ENCODE measurements at regions not wholly inside any gene's neighbourhood (a gene's known extent, or its start where the extent isn't known, plus 50 kb on each side); places are given as distances from the start of the nearest gene placed in this dataset.

DNA sequence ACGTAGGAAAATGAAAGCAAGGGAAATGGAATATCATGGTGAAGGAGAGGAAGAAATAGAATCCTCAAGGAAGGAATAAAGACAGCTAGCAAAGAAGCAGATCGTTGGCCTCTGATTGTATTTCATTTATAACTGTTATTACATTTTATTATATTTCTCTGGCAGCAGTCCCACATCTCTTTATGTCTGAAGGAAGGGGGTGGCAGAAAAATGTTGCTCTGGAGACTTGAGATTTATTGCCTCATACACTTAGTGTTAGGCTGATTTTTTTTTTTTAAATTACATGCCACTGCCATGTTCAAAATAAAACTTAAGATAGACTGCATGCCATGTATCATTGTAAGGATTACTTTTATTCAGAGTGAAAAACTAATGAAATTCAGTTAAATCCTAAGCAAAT lies 971.7 kb upstream of the CHORDC1 start:
- intact Hi-C loops (cut with DNase I), result no loop called here
- Histone ChIP-seq H3K27me3 (no peaks in the 10 kb centered on the region), H3K4me1 (no peaks in the 10 kb centered on the region), H3K27ac (no peak overlapping the region), H3K9me3 (no peaks in the 10 kb centered on the region), H3K36me3 (no peaks in the 10 kb centered on the region), H3K4me3 (no peak overlapping the region)
- DNase-seq (ENCODE audit: low spot score in 2 of 2), result no peak
- TF ChIP-seq, protein P1, sequence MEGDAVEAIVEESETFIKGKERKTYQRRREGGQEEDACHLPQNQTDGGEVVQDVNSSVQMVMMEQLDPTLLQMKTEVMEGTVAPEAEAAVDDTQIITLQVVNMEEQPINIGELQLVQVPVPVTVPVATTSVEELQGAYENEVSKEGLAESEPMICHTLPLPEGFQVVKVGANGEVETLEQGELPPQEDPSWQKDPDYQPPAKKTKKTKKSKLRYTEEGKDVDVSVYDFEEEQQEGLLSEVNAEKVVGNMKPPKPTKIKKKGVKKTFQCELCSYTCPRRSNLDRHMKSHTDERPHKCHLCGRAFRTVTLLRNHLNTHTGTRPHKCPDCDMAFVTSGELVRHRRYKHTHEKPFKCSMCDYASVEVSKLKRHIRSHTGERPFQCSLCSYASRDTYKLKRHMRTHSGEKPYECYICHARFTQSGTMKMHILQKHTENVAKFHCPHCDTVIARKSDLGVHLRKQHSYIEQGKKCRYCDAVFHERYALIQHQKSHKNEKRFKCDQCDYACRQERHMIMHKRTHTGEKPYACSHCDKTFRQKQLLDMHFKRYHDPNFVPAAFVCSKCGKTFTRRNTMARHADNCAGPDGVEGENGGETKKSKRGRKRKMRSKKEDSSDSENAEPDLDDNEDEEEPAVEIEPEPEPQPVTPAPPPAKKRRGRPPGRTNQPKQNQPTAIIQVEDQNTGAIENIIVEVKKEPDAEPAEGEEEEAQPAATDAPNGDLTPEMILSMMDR (IDR thresholded peaks at IDR 0.05), result no peak

- H3K4me1 ChIP-seq, result no peaks in the 10 kb centered on the region
- TF ChIP-seq, protein P1 (IDR thresholded peaks at IDR 0.05), result no peak
- no peak overlapping the region for H3K4me3 ChIP-seq
- no peaks in the 10 kb centered on the region for H3K27me3 ChIP-seq
- intact Hi-C loops (cut with DNase I), result no loop called here
- DNase-seq (ENCODE audit: low spot score in 2 of 2), result no peak
- H3K27ac ChIP-seq, result no peak overlapping the region
- H3K9me3 ChIP-seq, result no peaks in the 10 kb centered on the region
- H3K36me3 ChIP-seq, result no peaks in the 10 kb centered on the region
Measured at GRCh38 chr11:91188484-91188883, 965.6 kb upstream of the CHORDC1 start.

- intact Hi-C loops (cut with DNase I), result no loop called here
- Histone ChIP-seq H3K27ac (no peak overlapping the region), H3K27me3 (no peaks in the 10 kb centered on the region), H3K36me3 (no peaks in the 10 kb centered on the region), H3K4me1 (no peaks in the 10 kb centered on the region), H3K4me3 (no peak overlapping the region), H3K9me3 (peaks cover 0 to 1% of the 10 kb centered on the region in 2 donors)
- no peak for DNase-seq (ENCODE audit: low spot score in 2 of 2)
- TF ChIP-seq, protein P1 (IDR thresholded peaks at IDR 0.05), result no peak
Measured at GRCh38 chr11:91187314-91187713, 964.5 kb upstream of the CHORDC1 start.

- Histone ChIP-seq H3K4me3 (no peak overlapping the region), H3K9me3 (peaks cover 0 to 14% of the 10 kb centered on the region in 2 donors), H3K36me3 (no peaks in the 10 kb centered on the region), H3K27ac (no peak overlapping the region), H3K4me1 (no peaks in the 10 kb centered on the region), H3K27me3 (no peaks in the 10 kb centered on the region)
- DNase-seq (ENCODE audit: low spot score in 2 of 2), result no peak
- TF ChIP-seq, protein P1 (IDR thresholded peaks at IDR 0.05), result no peak
- intact Hi-C loops (cut with DNase I), result no loop called here
Measured at GRCh38 chr11:91178366-91178765, 955.5 kb upstream of the CHORDC1 start.

DNA sequence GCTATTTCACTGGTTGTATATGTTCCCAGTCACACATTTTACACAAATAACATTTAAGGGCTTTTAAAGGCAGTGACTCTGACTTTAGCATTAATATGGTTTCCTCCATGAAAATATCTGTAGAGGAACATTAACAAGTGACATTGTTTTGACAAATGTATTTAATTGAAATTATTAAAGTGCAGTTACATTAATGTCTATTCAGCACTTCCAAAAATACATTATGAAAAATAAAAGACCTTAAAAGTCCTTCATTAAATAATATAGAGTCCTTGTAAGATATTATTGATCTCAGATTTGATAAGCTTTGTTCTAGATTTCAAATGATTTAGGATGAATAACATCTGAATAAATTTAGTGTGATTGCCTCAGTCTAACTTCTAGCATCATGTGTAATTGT lies 951.9 kb upstream of the CHORDC1 start:
- no peaks in the 10 kb centered on the region for H3K9me3 ChIP-seq
- no peaks in the 10 kb centered on the region for H3K36me3 ChIP-seq
- no peak overlapping the region for H3K4me3 ChIP-seq
- no peak for DNase-seq (ENCODE audit: low spot score in 2 of 2)
- no peaks in the 10 kb centered on the region for H3K4me1 ChIP-seq
- H3K27me3 ChIP-seq, result no peaks in the 10 kb centered on the region
- intact Hi-C loops (cut with DNase I), result no loop called here
- H3K27ac ChIP-seq, result no peak overlapping the region
- TF ChIP-seq, protein P1 (IDR thresholded peaks at IDR 0.05), result no peak

DNA sequence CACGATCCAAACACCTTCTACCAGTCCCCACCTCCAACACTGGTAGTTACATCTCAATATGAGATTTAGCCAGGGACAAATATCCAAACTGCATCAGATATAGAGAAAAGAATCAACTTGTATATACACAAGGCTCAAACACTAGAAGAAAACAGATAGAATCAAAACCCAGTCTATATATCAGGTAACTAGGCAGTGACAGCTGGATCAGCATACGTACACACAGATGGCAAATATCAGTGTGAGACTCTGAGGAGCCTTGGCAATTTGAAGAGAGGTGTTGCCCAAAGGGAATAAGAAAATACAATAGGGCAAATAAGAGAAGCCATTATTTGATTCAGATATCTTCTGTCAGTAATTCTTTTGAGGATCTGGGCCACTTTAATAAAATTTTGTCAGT lies 951.3 kb upstream of the CHORDC1 start:
- H3K36me3 ChIP-seq, result no peaks in the 10 kb centered on the region
- DNase-seq (ENCODE audit: low spot score in 2 of 2), result no peak
- intact Hi-C loops (cut with DNase I), result no loop called here

More for the DNA sequence above, 951.3 kb upstream of the CHORDC1 start:
- TF ChIP-seq, protein P1 (IDR thresholded peaks at IDR 0.05), result no peak
- H3K9me3 ChIP-seq, result no peaks in the 10 kb centered on the region
- H3K4me1 ChIP-seq, result no peaks in the 10 kb centered on the region
- no peak overlapping the region for H3K27ac ChIP-seq
- H3K27me3 ChIP-seq, result no peaks in the 10 kb centered on the region
- H3K4me3 ChIP-seq, result no peak overlapping the region

All from ascending aorta (tissue), 2 donors.